GM13977 (cell line): ENCODE measurements at regions not wholly inside any gene's neighbourhood (a gene's known extent, or its start where the extent isn't known, plus 50 kb on each side); places are given as distances from the start of the nearest gene placed in this dataset.

ENCODE experiments used
- DNase-seq: peaks from one replicate; pipeline ENCODE4 v3.0.0; 2012; ENCODE audit warnings: low spot score
- CTCF ChIP-seq: IDR thresholded peaks from 2 replicates; pipeline ENCODE4 v1.5.1; 2012; ENCODE audit warnings: mild to moderate bottlenecking, control low read depth; ENCODE audit not compliant: insufficient read depth; ENCODE audit errors: extremely low read depth, missing control alignments
- in situ Hi-C: fragments of 300-500 bp; cut with MboI; formaldehyde crosslinking; loops from one replicate; pipeline ENCODE4 v1.12.0; 2022; ENCODE audit warnings: low sequenced_read_pairs, low pct_unique_long_range_greater_than_20kb, mixed read lengths, inconsistent platforms; ENCODE audit not compliant: unreplicated experiment

GRCh38 chr22:48699511-48699910, 1128.2 kb downstream of the BRD1 start:
- no peak for DNase-seq
- in situ Hi-C loops = no loop called here
- TF ChIP-seq CTCF = no peak

- in situ Hi-C loops = no loop called here
- no peak for TF ChIP-seq CTCF
These were observed 1129.1 kb downstream of the BRD1 start for GRCh38 chr22:48698618-48699017.

GRCh38 chr22:48697694-48698276, 1129.9 kb downstream of the BRD1 start:
- TF ChIP-seq CTCF = no peak
- DNase-seq = no peak
- in situ Hi-C loops = no loop called here

More at GRCh38 chr22:48698618-48699017, 1129.1 kb downstream of the BRD1 start:
- no peak for DNase-seq

GRCh38 chr22:48697223-48697622, 1130.5 kb downstream of the BRD1 start:
- in situ Hi-C loops = no loop called here

GRCh38 chr22:48696371-48696770, 1131.3 kb downstream of the BRD1 start:
- TF ChIP-seq CTCF = no peak
- in situ Hi-C loops = no loop called here
- no peak for DNase-seq

More at GRCh38 chr22:48697223-48697622, 1130.5 kb downstream of the BRD1 start:
- no peak for DNase-seq
- TF ChIP-seq CTCF = no peak

- in situ Hi-C loops = no loop called here
- DNase-seq = no peak
- no peak for TF ChIP-seq CTCF
These were observed 1131.9 kb downstream of the BRD1 start for GRCh38 chr22:48695731-48696305.
